Caco-2 (cell line): ENCODE measurements at regions not wholly inside any gene's neighbourhood (a gene's known extent, or its start where the extent isn't known, plus 50 kb on each side); places are given as distances from the start of the nearest gene placed in this dataset.

ENCODE experiments used
- BruUV-seq: library from RNA; stranded (reverse); fragments of 400-500 nt; replicated peaks from 2 replicates; lab custom pipeline; 2021; lab: Mats Ljungman, UMichigan
- CTCF ChIA-PET: fragments of 300-600 bp; sonication (Branson Sonifier 250); formaldehyde crosslinking; loops from one replicate; lab custom pipeline; 2022; ENCODE audit warnings: antibody characterized with exemption; lab: Charles Lee
- POLR2A ChIA-PET: fragments of 300-600 bp; sonication (Branson Sonifier 250); formaldehyde crosslinking; loops from one replicate; lab custom pipeline; 2022; ENCODE audit warnings: antibody characterized with exemption; lab: Charles Lee
- DNase-seq, 2 experiments: peaks; one replicate each; pipeline versions ENCODE4 v3.0.0 to v3.0.0-alpha.2; 2020 to 2022
- H3K27me3 ChIP-seq: replicated peaks from 2 replicates; pipeline ENCODE4 v1.6.0; 2011; ENCODE audit warnings: low read length; ENCODE audit not compliant: control insufficient read depth, insufficient read depth
- H3K36me3 ChIP-seq: 2 replicates; pipeline ENCODE4 v1.5.1; 2011; ENCODE audit warnings: low read length; ENCODE audit not compliant: control insufficient read depth, insufficient read depth
- H3K4me1 ChIP-seq: fragments of 250-450 bp; sonication (Bioruptor Pico); 2 replicates; pipeline ENCODE4 v1.5.1; 2020; ENCODE audit warnings: mild to moderate bottlenecking
- H3K4me3 ChIP-seq: 2 replicates; pipeline ENCODE4 v1.5.1; 2011; ENCODE audit warnings: low read depth, mild to moderate bottlenecking, control low read depth, low read length
- H3K9me3 ChIP-seq: fragments of 250-450 bp; sonication (Bioruptor Pico); 2 replicates; pipeline ENCODE4 v1.5.1; 2020; ENCODE audit warnings: mild to moderate bottlenecking, moderate library complexity
- H3K27ac Mint-ChIP-seq: one replicate; pipeline ENCODE4 v1.8.0; 2022; ENCODE audit warnings: mixed read lengths; ENCODE audit not compliant: unreplicated experiment
- H3K27me3 Mint-ChIP-seq: one replicate; pipeline ENCODE4 v1.8.0; 2022; ENCODE audit warnings: mixed read lengths; ENCODE audit not compliant: insufficient read depth, unreplicated experiment
- H3K36me3 Mint-ChIP-seq: one replicate; pipeline ENCODE4 v1.8.0; 2022; ENCODE audit warnings: mild to moderate bottlenecking, mixed read lengths; ENCODE audit not compliant: insufficient read depth, unreplicated experiment
- H3K4me1 Mint-ChIP-seq: one replicate; pipeline ENCODE4 v1.8.0; 2022; ENCODE audit warnings: low read depth, mixed read lengths; ENCODE audit not compliant: unreplicated experiment
- H3K4me3 Mint-ChIP-seq: one replicate; pipeline ENCODE4 v1.8.0; 2022; ENCODE audit warnings: mild to moderate bottlenecking, moderate library complexity, mixed read lengths; ENCODE audit not compliant: unreplicated experiment
- H3K9me3 Mint-ChIP-seq: one replicate; pipeline ENCODE4 v1.8.0; 2022; ENCODE audit warnings: mixed read lengths; ENCODE audit not compliant: unreplicated experiment
- CTCF ChIP-seq, 2 experiments: fragments of 200-600 bp in 1 of 2; IDR thresholded peaks; 1 replicate in 1 of 2; 2 replicates in 1 of 2; pipeline versions ENCODE4 v1.5.1 to v1.8.0; 2011 to 2022; ENCODE audit warnings: antibody characterized with exemption in 1 of 2, control low read depth in 1 of 2, inconsistent platforms in 1 of 2, low read depth in 1 of 2, low read length in 1 of 2, mild to moderate bottlenecking in 1 of 2, moderate library complexity in 1 of 2; ENCODE audit not compliant: insufficient read depth in 1 of 2, severe bottlenecking in 1 of 2, unreplicated experiment in 1 of 2
- intact Hi-C: fragments of 100-400 bp; cut with micrococcal nuclease; formaldehyde crosslinking; loops from one replicate; pipeline ENCODE4 v1.10.0; 2022; ENCODE audit not compliant: unreplicated experiment

- CTCF ChIA-PET = no interaction called here
- no peak overlapping the region for H3K4me3 Mint-ChIP-seq
- Histone ChIP-seq H3K4me3 (no peak overlapping the region), H3K4me1 (no peaks in the 10 kb centered on the region), H3K9me3 (no peaks in the 10 kb centered on the region), H3K36me3 (no peaks in the 10 kb centered on the region), H3K27me3 (no peaks in the 10 kb centered on the region)
- H3K27ac Mint-ChIP-seq = no peak overlapping the region
- POLR2A ChIA-PET = no interaction called here
- no peaks in the 10 kb centered on the region for H3K9me3 Mint-ChIP-seq
- no peaks in the 10 kb centered on the region for H3K4me1 Mint-ChIP-seq
- intact Hi-C loops = loop anchor here (5.0 kb wide), 1 partner anchor 1468 kb away; no protein-coding TSS in a partner anchor
- BruUV-seq = no TSS peak
- H3K27me3 Mint-ChIP-seq = no peaks in the 10 kb centered on the region
- TF ChIP-seq CTCF (IDR thresholded peaks at IDR 0.05; ENCODE audit: insufficient read depth in 1 of 2, low read depth in 1 of 2, low read length in 1 of 2, severe bottlenecking in 1 of 2, unreplicated experiment in 1 of 2) = no peak
- DNase-seq = no peak
- no peaks in the 10 kb centered on the region for H3K36me3 Mint-ChIP-seq
Observed at GRCh38 chr6:49264909-49265308, 198.1 kb downstream of the MMUT start.

GRCh38 chr6:49264496-49264895 is 198.6 kb downstream of the MMUT start:
- ChIA-PET POLR2A (no interaction called here), CTCF (no interaction called here)
- BruUV-seq = no TSS peak
- intact Hi-C loops = loop anchor here (5.0 kb wide), 1 partner anchor 1467 kb away; no protein-coding TSS in a partner anchor
- Histone ChIP-seq H3K9me3 (no peaks in the 10 kb centered on the region), H3K4me3 (no peak overlapping the region), H3K27me3 (no peaks in the 10 kb centered on the region), H3K4me1 (no peaks in the 10 kb centered on the region), H3K36me3 (no peaks in the 10 kb centered on the region)
- no peaks in the 10 kb centered on the region for H3K36me3 Mint-ChIP-seq
- DNase-seq = no peak
- no peaks in the 10 kb centered on the region for H3K4me1 Mint-ChIP-seq
- no peak overlapping the region for H3K4me3 Mint-ChIP-seq
- no peak overlapping the region for H3K27ac Mint-ChIP-seq
- no peaks in the 10 kb centered on the region for H3K27me3 Mint-ChIP-seq
- no peak for TF ChIP-seq CTCF (IDR thresholded peaks at IDR 0.05; ENCODE audit: insufficient read depth in 1 of 2, low read depth in 1 of 2, low read length in 1 of 2, severe bottlenecking in 1 of 2, unreplicated experiment in 1 of 2)
- no peaks in the 10 kb centered on the region for H3K9me3 Mint-ChIP-seq

GRCh38 chr6:49257549-49257948 is 205.5 kb downstream of the MMUT start:
- Mint-ChIP-seq H3K36me3 (no peaks in the 10 kb centered on the region), H3K27ac (no peak overlapping the region), H3K4me1 (no peaks in the 10 kb centered on the region), H3K27me3 (no peaks in the 10 kb centered on the region), H3K9me3 (no peaks in the 10 kb centered on the region), H3K4me3 (no peak overlapping the region)
- Histone ChIP-seq H3K36me3 (no peaks in the 10 kb centered on the region), H3K9me3 (no peaks in the 10 kb centered on the region), H3K4me1 (no peaks in the 10 kb centered on the region), H3K4me3 (no peak overlapping the region), H3K27me3 (no peaks in the 10 kb centered on the region)
- no TSS peak for BruUV-seq
- DNase-seq = no peak
- intact Hi-C loops = no loop called here
- ChIA-PET CTCF (no interaction called here), POLR2A (no interaction called here)
- TF ChIP-seq CTCF (IDR thresholded peaks at IDR 0.05; ENCODE audit: insufficient read depth in 1 of 2, low read depth in 1 of 2, low read length in 1 of 2, severe bottlenecking in 1 of 2, unreplicated experiment in 1 of 2) = no peak
